Stimulated activated CD4-positive, alpha-beta T cell treated with anti-CD3 and anti-CD28 coated beads, Interleukin-1b, Interleukin-23, amount 100 ng/mL, for 4 hours (primary cell): ENCODE measurements at regions not wholly inside any gene's neighbourhood (a gene's known extent, or its start where the extent isn't known, plus 50 kb on each side); places are given as distances from the start of the nearest gene placed in this dataset.

Experiments
- DNase-seq, 2 donors: peaks; one replicate each; pipeline ENCODE4 v3.0.0-alpha.2; 2020; ENCODE audit warnings: low read depth in 2 of 2

DNA sequence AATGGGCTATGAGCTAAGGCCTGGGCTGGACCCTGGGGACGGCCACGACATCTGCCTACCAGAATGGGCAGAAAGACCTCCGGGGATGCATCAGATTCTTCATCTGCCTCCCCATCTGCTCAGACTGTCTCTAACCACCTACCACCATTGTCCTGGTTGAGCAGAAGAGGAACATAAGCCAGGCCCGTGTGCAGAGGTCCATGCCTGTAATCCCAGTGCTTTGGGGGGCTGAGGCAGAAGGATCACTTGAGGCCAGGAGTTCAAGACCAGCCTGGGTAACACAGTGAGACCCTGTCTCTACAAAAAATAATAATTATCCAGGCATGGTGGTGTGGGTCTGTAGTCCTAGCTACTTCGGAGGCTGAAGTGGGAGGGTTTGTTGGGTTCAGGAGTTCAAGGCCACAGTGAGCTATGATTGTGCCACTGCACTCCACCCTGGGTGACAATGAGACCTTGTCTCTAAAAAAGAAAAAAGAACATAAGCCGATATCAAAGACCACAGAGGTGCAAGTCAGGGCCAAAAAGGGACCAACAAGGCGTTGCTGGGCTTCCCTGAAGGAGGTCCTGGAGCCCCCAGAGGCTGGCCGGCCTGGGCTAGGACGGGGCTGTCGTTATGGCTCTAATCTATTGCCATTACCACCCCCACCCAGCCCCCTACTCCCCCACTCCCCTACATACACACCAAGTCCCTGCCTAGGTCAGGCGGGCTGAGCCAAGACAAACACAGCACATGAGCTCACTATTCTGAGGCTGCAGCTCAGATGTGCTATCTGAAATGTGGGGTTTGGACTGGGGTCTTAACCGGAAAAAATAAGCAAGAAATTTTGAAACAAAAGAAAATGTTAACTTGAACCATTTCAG lies 239.2 kb upstream of the RAB4A start:
- no peak for DNase-seq

GRCh38 chr1:229032375-229032774 lies 238.5 kb upstream of the RAB4A start:
- no peak for DNase-seq

- no peak for DNase-seq
Observed at GRCh38 chr1:229033480-229033879, 237.4 kb upstream of the RAB4A start.

- no peak for DNase-seq
Observed at GRCh38 chr1:229034342-229034741, 236.6 kb upstream of the RAB4A start.

- DNase-seq, result no peak
Observed at GRCh38 chr1:229035054-229035747, 235.7 kb upstream of the RAB4A start.

- no peak for DNase-seq
Observed at GRCh38 chr1:229035748-229036082, 235.2 kb upstream of the RAB4A start.

GRCh38 chr1:229037806-229038405 lies 233.0 kb upstream of the RAB4A start:
- DNase-seq, result no peak

DNA sequence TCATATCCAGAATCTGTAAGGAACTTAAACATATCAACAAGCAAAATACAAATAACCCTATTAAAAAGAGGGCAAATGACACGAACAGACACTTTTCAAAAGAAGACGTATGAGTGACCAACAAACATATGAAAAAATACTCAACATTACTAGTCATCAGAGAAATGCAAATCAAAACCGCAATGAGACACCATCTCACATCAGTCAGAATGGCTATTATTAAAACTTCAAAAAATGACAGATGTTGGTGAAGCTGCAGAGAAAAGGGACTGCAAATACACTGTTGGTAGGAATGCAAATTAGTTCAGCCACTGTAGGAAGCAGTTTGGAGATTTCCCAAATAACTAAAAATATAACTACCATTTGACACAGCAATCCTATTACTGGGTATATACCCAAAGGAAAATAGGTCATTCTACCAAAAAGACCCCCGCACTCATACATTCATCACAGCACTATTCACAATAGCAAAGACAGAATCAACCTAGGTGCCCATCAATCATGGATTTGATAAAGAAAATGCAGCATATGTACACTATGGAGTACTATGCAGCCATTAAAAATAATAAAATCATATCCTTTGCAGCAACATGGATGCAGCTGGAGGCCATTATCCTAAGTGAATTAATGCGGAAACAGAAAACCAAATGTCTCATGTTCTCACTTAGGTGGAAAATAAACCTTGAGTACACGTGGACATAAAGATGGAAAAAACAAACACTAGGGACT lies 230.1 kb upstream of the RAB4A start:
- DNase-seq, result no peak

DNA sequence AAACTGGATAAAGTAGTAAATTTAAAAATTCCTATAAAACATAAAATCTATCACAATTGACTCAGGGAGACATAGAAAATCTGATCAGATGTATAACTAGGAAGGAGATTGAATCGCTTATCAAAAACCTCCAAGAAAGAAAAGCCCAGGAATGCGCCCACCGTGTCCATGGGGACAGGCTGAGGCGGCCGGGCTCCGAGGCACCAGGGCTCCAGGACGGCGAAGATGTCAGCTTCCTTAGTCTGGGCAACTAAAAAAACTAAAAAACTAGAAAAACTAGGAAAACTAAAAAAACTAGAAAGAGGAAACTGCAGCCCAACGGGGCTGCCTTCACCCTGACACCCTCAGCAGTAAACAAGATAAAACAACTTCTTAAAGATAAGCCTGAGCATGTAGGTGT lies 229.0 kb upstream of the RAB4A start:
- DNase-seq, result no peak

GRCh38 chr1:229042482-229042881 lies 228.4 kb upstream of the RAB4A start:
- no peak for DNase-seq

- no peak for DNase-seq
Observed at GRCh38 chr1:229043115-229043514, 227.8 kb upstream of the RAB4A start.

GRCh38 chr1:229046251-229046853 lies 224.6 kb upstream of the RAB4A start:
- no peak for DNase-seq

DNA sequence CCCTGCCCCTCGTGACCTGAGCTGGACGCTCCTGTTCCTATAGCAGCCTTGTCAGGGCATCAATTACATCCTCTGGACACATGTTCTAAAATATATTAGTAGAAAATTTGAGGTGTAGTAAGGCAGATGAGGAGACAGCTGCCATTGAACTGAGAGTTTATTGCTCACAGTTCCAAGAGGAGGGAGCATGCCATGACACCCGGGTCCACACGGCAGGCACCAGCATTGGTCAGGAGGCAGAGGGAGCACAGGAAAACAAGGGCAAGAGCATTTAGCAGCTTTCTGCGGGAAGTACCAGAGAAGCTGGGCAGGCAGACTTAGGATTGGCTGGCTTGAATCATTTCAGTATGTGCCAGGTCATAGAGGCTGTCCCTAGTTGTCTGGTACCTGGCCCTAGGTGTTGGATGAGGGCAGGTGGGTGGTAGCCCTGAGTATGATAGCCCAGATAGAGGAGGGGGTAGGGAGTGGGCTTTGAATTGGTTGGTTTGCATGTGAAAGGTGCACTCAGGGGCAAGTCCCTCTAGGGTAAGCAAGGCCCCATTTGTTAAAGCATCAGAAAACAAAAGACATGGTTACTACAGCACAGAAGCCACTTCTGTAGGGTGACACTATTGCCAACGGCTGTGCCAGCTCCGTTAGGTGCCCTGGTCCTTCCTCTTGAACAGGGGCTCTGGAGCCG lies 223.6 kb upstream of the RAB4A start:
- no peak for DNase-seq

GRCh38 chr1:229047840-229048620 lies 222.9 kb upstream of the RAB4A start:
- no peak for DNase-seq

DNA sequence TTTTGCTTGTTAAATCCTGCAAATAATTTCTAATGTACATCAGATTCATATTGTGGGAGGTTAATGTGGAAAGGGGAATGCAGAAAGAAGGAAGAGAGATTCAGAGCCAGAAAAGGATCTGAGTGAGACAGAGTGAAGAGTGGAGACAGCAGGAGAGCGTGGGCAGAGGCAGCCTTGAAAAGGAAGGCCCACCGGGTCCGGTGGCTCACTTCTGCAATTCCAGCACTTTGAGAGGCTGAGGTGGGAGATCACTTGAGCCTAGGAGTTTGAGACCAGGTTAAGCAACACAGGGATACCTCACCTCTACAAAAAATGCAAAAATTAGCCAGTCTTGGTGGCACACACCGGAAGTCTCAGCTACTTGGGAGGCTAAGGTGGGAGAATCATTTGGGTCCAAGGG lies 222.0 kb upstream of the RAB4A start:
- no peak for DNase-seq

- no peak for DNase-seq
Observed at GRCh38 chr1:229056046-229056445, 214.9 kb upstream of the RAB4A start.

DNA sequence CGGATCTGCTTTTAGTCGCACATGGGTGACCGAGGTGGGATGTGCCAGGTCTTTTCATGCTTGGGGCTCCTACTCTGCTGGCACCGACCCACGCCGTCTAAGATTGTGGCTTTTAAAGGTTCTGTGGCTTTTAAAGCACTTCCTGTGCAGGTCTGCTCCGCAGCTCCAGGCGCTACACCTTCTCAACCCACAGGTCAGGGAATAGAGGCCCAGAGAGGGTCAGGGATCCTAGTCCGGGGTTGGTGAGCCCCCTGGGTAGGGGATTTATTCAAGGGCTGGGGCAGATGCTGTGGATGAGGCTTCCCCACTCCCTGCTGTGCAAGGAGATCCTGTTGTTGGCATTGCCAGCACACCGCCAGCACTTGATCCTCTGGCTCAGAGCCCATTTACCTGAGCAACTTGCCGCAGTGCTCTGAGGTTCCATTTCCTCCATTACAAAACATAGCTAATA lies 212.8 kb upstream of the RAB4A start:
- peak; percentile 14 to 29 for DNase-seq

GRCh38 chr1:229058729-229059128 lies 212.2 kb upstream of the RAB4A start:
- DNase-seq, result no peak

GRCh38 chr1:229059671-229060539 lies 211.0 kb upstream of the RAB4A start:
- DNase-seq, result no peak
